Stimulated activated naive B cell treated with anti-CD40 and anti-IgM and Interleukin-4, amounts not matched to agents 10 μg/mL and 1 μg/mL and 100 μg/mL, for 72 hours (primary cell): ENCODE measurements at regions not wholly inside any gene's neighbourhood (a gene's known extent, or its start where the extent isn't known, plus 50 kb on each side); places are given as distances from the start of the nearest gene placed in this dataset.

Experiments used
- ATAC-seq, 2 donors: fragments of 150-1000 bp; cut with Tn5 transposase; replicated peaks; 2 replicates each; pipeline ENCODE4 v1.10.0; 2021; ENCODE audit warnings: moderate library complexity in 1 of 2
- DNase-seq: peaks from one replicate; pipeline ENCODE4 v3.0.0; 2021
- H3K27ac Mint-ChIP-seq: one replicate; pipeline ENCODE4 v1.8.0; 2022; ENCODE audit warnings: mild to moderate bottlenecking, mixed read lengths
- H3K27me3 Mint-ChIP-seq, 2 donors: one replicate each; pipeline ENCODE4 v1.8.0; 2022; ENCODE audit warnings: mixed read lengths in 2 of 2
- H3K36me3 Mint-ChIP-seq, 2 donors: one replicate each; pipeline ENCODE4 v1.8.0; 2022; ENCODE audit warnings: mixed read lengths in 2 of 2, mild to moderate bottlenecking in 1 of 2
- H3K4me1 Mint-ChIP-seq, 2 donors: one replicate each; pipeline ENCODE4 v1.8.0; 2022; ENCODE audit warnings: mixed read lengths in 2 of 2, mild to moderate bottlenecking in 1 of 2
- H3K4me3 Mint-ChIP-seq, 2 donors: one replicate each; pipeline ENCODE4 v1.8.0; 2022; ENCODE audit warnings: mild to moderate bottlenecking in 2 of 2, mixed read lengths in 2 of 2, moderate library complexity in 1 of 2
- H3K9me3 Mint-ChIP-seq, 2 donors: one replicate each; pipeline ENCODE4 v1.8.0; 2022; ENCODE audit warnings: mixed read lengths in 2 of 2, mild to moderate bottlenecking in 1 of 2

- Mint-ChIP-seq H3K27me3 (no peaks in the 10 kb centered on the region), H3K27ac (no peak overlapping the region), H3K36me3 (no peaks in the 10 kb centered on the region), H3K9me3 (peaks cover under 1 to 3% of the 10 kb centered on the region in 2 donors), H3K4me3 (no peak overlapping the region), H3K4me1 (no peaks in the 10 kb centered on the region)
- no peak for ATAC-seq
- no peak for DNase-seq
These were observed 690.7 kb downstream of the NCAM2 start for GRCh38 chr21:21688889-21689288.

- ATAC-seq (no peak), DNase-seq (no peak)
- no peak overlapping the region for H3K27ac Mint-ChIP-seq
- H3K4me1 Mint-ChIP-seq: no peaks in the 10 kb centered on the region
- peaks cover 0 to 3% of the 10 kb centered on the region in 2 donors for H3K9me3 Mint-ChIP-seq
- H3K27me3 Mint-ChIP-seq: no peaks in the 10 kb centered on the region
- H3K4me3 Mint-ChIP-seq: no peak overlapping the region
- H3K36me3 Mint-ChIP-seq: no peaks in the 10 kb centered on the region
These were observed 692.0 kb downstream of the NCAM2 start for GRCh38 chr21:21690068-21690665.

- no peaks in the 10 kb centered on the region for H3K4me1 Mint-ChIP-seq
- H3K27ac Mint-ChIP-seq: no peak overlapping the region
- H3K4me3 Mint-ChIP-seq: no peak overlapping the region
- peaks cover 0 to 6% of the 10 kb centered on the region in 2 donors for H3K9me3 Mint-ChIP-seq
- H3K27me3 Mint-ChIP-seq: no peaks in the 10 kb centered on the region
- H3K36me3 Mint-ChIP-seq: no peaks in the 10 kb centered on the region
- DNase-seq (no peak), ATAC-seq (no peak)
These were observed 714.7 kb downstream of the NCAM2 start for GRCh38 chr21:21712748-21713520.

- no peak for DNase-seq
- no peak overlapping the region for H3K27ac Mint-ChIP-seq
- H3K4me1 Mint-ChIP-seq: no peaks in the 10 kb centered on the region
- peaks cover 0 to 2% of the 10 kb centered on the region in 2 donors for H3K9me3 Mint-ChIP-seq
- no peaks in the 10 kb centered on the region for H3K27me3 Mint-ChIP-seq
- H3K36me3 Mint-ChIP-seq: no peaks in the 10 kb centered on the region
- H3K4me3 Mint-ChIP-seq: no peak overlapping the region
- no peak for ATAC-seq
These were observed 715.5 kb downstream of the NCAM2 start for GRCh38 chr21:21713651-21714180.

- ATAC-seq: no peak
- DNase-seq: no peak
- no peak overlapping the region for H3K4me3 Mint-ChIP-seq
- H3K27me3 Mint-ChIP-seq: no peaks in the 10 kb centered on the region
- H3K27ac Mint-ChIP-seq: no peak overlapping the region
- H3K9me3 Mint-ChIP-seq: peaks cover 0 to 2% of the 10 kb centered on the region in 2 donors
- H3K4me1 Mint-ChIP-seq: no peaks in the 10 kb centered on the region
- H3K36me3 Mint-ChIP-seq: no peaks in the 10 kb centered on the region
These were observed 716.2 kb downstream of the NCAM2 start for GRCh38 chr21:21714426-21714825.

- Mint-ChIP-seq H3K4me1 (no peaks in the 10 kb centered on the region), H3K27ac (no peak overlapping the region), H3K36me3 (no peaks in the 10 kb centered on the region), H3K4me3 (no peak overlapping the region), H3K27me3 (no peaks in the 10 kb centered on the region), H3K9me3 (peaks cover 0 to 4% of the 10 kb centered on the region in 2 donors)
- ATAC-seq (no peak), DNase-seq (no peak)
These were observed 717.2 kb downstream of the NCAM2 start for GRCh38 chr21:21715266-21715969.

GRCh38 chr21:21722731-21723130 lies 724.5 kb downstream of the NCAM2 start:
- Mint-ChIP-seq H3K9me3 (peaks cover 0 to 1% of the 10 kb centered on the region in 2 donors), H3K4me3 (no peak overlapping the region), H3K4me1 (no peaks in the 10 kb centered on the region), H3K27me3 (no peaks in the 10 kb centered on the region), H3K36me3 (no peaks in the 10 kb centered on the region), H3K27ac (no peak overlapping the region)
- ATAC-seq: no peak
- DNase-seq: no peak

GRCh38 chr21:21730512-21730911 lies 732.3 kb downstream of the NCAM2 start:
- Mint-ChIP-seq H3K4me1 (no peaks in the 10 kb centered on the region), H3K9me3 (peaks cover 1 to 8% of the 10 kb centered on the region in 2 donors), H3K27me3 (no peaks in the 10 kb centered on the region), H3K4me3 (no peak overlapping the region), H3K27ac (no peak overlapping the region), H3K36me3 (no peaks in the 10 kb centered on the region)
- no peak for ATAC-seq
- no peak for DNase-seq

- ATAC-seq (no peak), DNase-seq (no peak)
- Mint-ChIP-seq H3K4me3 (no peak overlapping the region), H3K36me3 (no peaks in the 10 kb centered on the region), H3K9me3 (peaks cover 1 to 8% of the 10 kb centered on the region in 2 donors), H3K4me1 (no peaks in the 10 kb centered on the region), H3K27ac (no peak overlapping the region), H3K27me3 (no peaks in the 10 kb centered on the region)
These were observed 733.4 kb downstream of the NCAM2 start for GRCh38 chr21:21731626-21732025.

GRCh38 chr21:21734088-21734487 lies 735.9 kb downstream of the NCAM2 start:
- Mint-ChIP-seq H3K27ac (no peak overlapping the region), H3K4me1 (no peaks in the 10 kb centered on the region), H3K27me3 (no peaks in the 10 kb centered on the region), H3K4me3 (no peak overlapping the region), H3K9me3 (peaks cover 1 to 8% of the 10 kb centered on the region in 2 donors), H3K36me3 (no peaks in the 10 kb centered on the region)
- ATAC-seq: no peak
- DNase-seq: no peak

- H3K36me3 Mint-ChIP-seq: no peaks in the 10 kb centered on the region
- no peaks in the 10 kb centered on the region for H3K4me1 Mint-ChIP-seq
- DNase-seq: no peak
- peaks cover 0 to 2% of the 10 kb centered on the region in 2 donors for H3K9me3 Mint-ChIP-seq
- no peak overlapping the region for H3K4me3 Mint-ChIP-seq
- no peak for ATAC-seq
- H3K27me3 Mint-ChIP-seq: no peaks in the 10 kb centered on the region
- no peak overlapping the region for H3K27ac Mint-ChIP-seq
These were observed 739.0 kb downstream of the NCAM2 start for GRCh38 chr21:21737186-21737585.

GRCh38 chr21:21740207-21740606 lies 742.0 kb downstream of the NCAM2 start:
- Mint-ChIP-seq H3K4me3 (no peak overlapping the region), H3K27me3 (no peaks in the 10 kb centered on the region), H3K36me3 (no peaks in the 10 kb centered on the region), H3K9me3 (peaks cover 3 to 7% of the 10 kb centered on the region in 2 donors), H3K27ac (no peak overlapping the region), H3K4me1 (no peaks in the 10 kb centered on the region)
- ATAC-seq (no peak), DNase-seq (no peak)

- H3K4me3 Mint-ChIP-seq: no peak overlapping the region
- no peak for DNase-seq
- no peaks in the 10 kb centered on the region for H3K4me1 Mint-ChIP-seq
- H3K36me3 Mint-ChIP-seq: no peaks in the 10 kb centered on the region
- ATAC-seq: no peak
- no peak overlapping the region for H3K27ac Mint-ChIP-seq
- peaks cover 2 to 4% of the 10 kb centered on the region in 2 donors for H3K9me3 Mint-ChIP-seq
- no peaks in the 10 kb centered on the region for H3K27me3 Mint-ChIP-seq
These were observed 752.1 kb downstream of the NCAM2 start for GRCh38 chr21:21750124-21750825.

GRCh38 chr21:21751286-21751685 lies 753.1 kb downstream of the NCAM2 start:
- Mint-ChIP-seq H3K27me3 (no peaks in the 10 kb centered on the region), H3K36me3 (no peaks in the 10 kb centered on the region), H3K9me3 (peaks cover 0 to 3% of the 10 kb centered on the region in 2 donors), H3K4me3 (no peak overlapping the region), H3K4me1 (no peaks in the 10 kb centered on the region), H3K27ac (no peak overlapping the region)
- ATAC-seq (no peak), DNase-seq (no peak)
